NOMO-1 treated with dmso at 0.1 percent for 144 hours (cell line): ENCODE measurements at regions not wholly inside any gene's neighbourhood (a gene's known extent, or its start where the extent isn't known, plus 50 kb on each side); places are given as distances from the start of the nearest gene placed in this dataset.
"Not testable (repeated sequence)": the region's sequence is repeated elsewhere in the genome, so short reads cannot be mapped to it uniquely, and the experiment has no call there.

Source experiments
- DNase-seq: peaks from one replicate; lab custom pipeline; 2025; ENCODE audit not compliant: unreplicated experiment; lab: John Stamatoyannopoulos, UW

GRCh38 chr3:170657312-170657711, 71.4 kb upstream of the SLC7A14 start:
- DNase-seq: no peak

DNA sequence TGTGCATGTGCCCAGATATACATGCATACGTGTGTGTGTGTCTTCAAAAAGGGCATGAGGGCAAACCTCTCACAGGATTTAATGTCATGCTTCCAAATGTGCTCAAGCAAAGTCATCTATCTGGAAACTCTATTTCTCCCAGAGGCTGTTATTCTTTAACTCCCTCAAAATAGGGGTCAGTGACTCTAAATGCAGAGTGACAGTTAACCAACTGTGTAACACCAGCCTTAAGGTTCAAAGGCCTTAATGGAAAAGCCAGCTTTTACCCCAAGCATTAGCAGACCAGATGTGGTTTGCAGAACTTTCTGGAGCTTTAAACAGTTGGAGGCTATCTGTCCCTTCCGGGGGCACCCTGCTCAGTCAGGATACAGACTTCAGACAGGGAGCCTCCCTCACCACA, 70.4 kb upstream of the SLC7A14 start:
- DNase-seq: no peak

GRCh38 chr3:170653801-170654200, 67.9 kb upstream of the SLC7A14 start:
- DNase-seq: no peak

- no peak for DNase-seq
Observed at GRCh38 chr3:170651260-170651845, 65.5 kb upstream of the SLC7A14 start.

GRCh38 chr3:170650557-170650956, 64.7 kb upstream of the SLC7A14 start:
- not testable (repeated sequence) for DNase-seq

- no peak for DNase-seq
Observed at GRCh38 chr3:170644711-170645110, 58.8 kb upstream of the SLC7A14 start.

- DNase-seq: no peak
Observed at GRCh38 chr3:170643831-170644230, 58.0 kb upstream of the SLC7A14 start.

GRCh38 chr3:170642882-170643601, 57.2 kb upstream of the SLC7A14 start:
- DNase-seq: no peak

GRCh38 chr3:170641510-170642236, 55.8 kb upstream of the SLC7A14 start:
- DNase-seq: no peak

DNA sequence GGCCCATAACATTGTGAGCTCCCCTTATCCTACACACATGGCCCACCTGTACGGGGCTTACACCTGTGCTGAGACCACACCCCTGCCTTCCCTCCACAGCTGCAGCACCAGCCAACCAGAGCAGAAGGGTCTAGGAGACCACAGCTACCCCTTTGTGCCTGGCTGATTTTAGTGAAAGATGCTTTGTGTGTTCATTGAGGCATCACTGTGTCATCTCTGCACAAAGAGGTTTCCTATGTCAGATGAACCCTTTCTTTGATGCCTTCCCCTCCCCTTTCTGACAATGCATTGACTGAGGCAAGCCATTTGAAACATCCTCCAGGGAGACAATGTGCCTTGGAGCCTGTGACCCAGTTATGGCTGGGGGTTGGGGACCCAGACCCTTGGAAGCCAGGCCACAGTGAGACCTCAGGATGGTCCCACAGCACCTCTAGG, 54.9 kb upstream of the SLC7A14 start:
- no peak for DNase-seq

GRCh38 chr3:170638988-170639387, 53.1 kb upstream of the SLC7A14 start:
- no peak for DNase-seq

DNA sequence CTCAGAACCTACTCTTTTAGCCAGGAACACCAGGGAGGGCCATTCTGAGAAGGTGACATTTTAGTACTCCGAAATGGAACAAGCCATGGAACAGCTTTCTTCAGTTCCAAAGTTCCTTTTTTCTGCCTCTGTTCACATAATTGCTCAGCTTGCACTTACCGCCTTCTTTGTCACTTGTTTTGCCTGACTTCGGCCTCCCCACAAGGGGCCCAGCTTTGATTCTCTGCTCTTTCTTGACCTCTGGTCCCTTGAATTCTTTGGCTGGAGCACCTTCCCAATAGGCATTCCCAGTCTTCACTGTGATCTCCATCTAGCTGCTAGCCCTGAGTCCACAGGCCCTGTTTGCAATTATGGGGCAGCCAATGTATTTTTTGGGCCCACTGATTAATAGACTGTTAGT, 51.4 kb upstream of the SLC7A14 start:
- no peak for DNase-seq

DNA sequence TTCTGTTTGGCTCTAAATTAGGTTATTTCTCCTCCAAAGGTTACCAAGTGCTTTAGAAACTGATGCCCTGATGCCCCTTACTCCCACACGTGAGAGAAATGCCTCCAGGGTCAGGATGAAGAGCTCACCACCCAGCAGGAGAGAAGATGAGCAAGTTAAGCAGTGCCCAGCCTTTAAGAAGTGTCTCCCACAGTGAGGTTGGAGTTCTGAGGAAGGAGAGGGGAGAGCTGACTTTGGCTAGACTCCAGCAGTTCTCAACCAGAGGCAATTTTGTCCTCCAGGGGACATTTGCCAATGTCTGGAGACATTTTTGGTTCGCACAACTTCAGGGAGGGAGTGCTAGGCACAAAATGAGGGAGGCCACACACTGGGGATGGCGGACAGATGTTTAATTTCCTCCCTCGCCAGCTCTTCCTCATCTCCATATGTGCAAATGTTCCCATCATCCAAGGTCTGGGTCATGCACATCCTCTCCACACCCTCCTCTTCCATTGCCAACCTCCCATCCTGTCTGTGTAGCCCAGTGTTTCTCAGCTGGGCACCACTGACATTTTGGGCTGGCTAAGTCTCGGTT, 50.6 kb upstream of the SLC7A14 start:
- no peak for DNase-seq
